Ectodermal cell (in vitro differentiated cells): ENCODE measurements at regions not wholly inside any gene's neighbourhood (a gene's known extent, or its start where the extent isn't known, plus 50 kb on each side); places are given as distances from the start of the nearest gene placed in this dataset.

ENCODE experiments used
- H3K27ac ChIP-seq: 2 replicates; pipeline ENCODE4 v1.7.0; 2013; ENCODE audit warnings: mild to moderate bottlenecking, low read depth, low read length; ENCODE audit not compliant: insufficient read depth, poor library complexity, severe bottlenecking
- H3K27me3 ChIP-seq: 2 replicates; pipeline ENCODE4 v1.7.0; 2013; ENCODE audit warnings: mild to moderate bottlenecking, low read length; ENCODE audit not compliant: insufficient read depth, control insufficient read depth, poor library complexity, severe bottlenecking
- H3K36me3 ChIP-seq: one replicate; pipeline ENCODE4 v1.7.0; 2013; ENCODE audit warnings: low read length; ENCODE audit not compliant: control insufficient read depth, insufficient read depth
- H3K4me1 ChIP-seq: one replicate; pipeline ENCODE4 v1.7.0; 2013; ENCODE audit warnings: low read length; ENCODE audit not compliant: control insufficient read depth, insufficient read depth
- H3K4me3 ChIP-seq: 2 replicates; pipeline ENCODE4 v1.7.0; 2013; ENCODE audit warnings: low read depth, low read length, control low read depth; ENCODE audit not compliant: insufficient read depth
- H3K9me3 ChIP-seq: 2 replicates; pipeline ENCODE4 v1.7.0; 2013; ENCODE audit warnings: mild to moderate bottlenecking, low read length, moderate library complexity; ENCODE audit not compliant: control insufficient read depth
- WGBS, 2 experiments: methylation state at CpG; one replicate each; pipeline ENCODE4 v1.1.7; 2013; ENCODE audit warnings: missing lambda C conversion rate in 2 of 2; 5-methylcytosine and 5-hydroxymethylcytosine counted together

DNA sequence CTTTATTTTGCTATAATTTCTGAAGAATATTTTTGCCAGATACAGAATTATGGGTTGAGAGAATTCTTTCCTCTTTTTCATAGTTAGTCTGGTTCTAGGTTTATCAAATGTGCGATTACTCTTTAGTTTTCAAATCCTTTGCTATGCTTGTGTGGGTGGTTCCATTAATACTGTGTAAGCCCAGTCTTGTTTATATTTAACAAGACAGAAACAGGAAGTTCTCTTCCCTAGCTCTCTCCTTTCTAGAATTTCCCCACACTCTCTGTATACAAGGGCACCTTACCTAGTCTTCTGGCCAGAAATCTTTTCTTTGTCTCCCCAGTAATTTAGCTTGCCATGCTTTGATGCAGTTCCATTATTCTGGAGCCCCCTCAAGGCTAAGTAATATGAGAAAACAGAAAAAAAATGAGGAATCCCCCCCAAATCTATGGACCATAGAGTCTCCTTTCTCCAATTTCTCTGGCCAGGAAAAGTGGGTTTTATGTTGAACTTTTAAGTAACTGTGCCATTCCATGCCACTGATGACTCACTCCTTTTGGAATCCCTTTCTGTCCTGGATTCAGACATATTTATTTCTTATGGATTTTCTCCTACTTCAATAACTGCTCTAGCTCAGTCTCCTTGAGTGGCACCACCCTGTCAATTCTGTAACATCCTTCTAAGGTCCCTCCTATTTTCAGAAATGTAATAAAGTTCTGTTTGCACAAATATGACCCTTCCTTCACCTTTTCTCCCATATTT lies 1714.1 kb downstream of the EFNA5 start:
- Histone ChIP-seq H3K36me3 (no peaks in the 10 kb centered on the region), H3K27ac (no peak overlapping the region), H3K9me3 (no peaks in the 10 kb centered on the region), H3K4me3 (no peak overlapping the region), H3K27me3 (no peaks in the 10 kb centered on the region), H3K4me1 (no peaks in the 10 kb centered on the region)
- WGBS, 2 experiments = 86% methylated on average over 1 of the region's 1 CpG; no CpG with 5 or more reads in 1 of the 2 experiments

DNA sequence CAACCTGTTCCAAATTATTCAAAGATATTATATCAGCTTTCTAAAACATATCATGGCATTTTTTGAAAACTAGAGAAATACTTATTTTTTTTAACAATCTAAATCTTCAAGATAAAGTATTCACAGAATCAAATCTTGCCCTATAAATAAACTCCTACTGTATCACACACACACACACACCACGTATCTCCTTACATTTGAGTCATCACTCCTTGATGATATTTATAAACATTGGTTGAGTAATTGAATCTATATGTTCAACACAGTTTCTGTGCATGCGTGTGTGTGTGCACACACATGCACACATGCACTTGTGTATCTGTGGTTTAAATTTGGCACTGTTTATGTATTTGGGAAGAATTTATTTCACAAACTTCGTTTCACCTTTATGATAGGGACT lies 1716.4 kb downstream of the EFNA5 start:
- H3K9me3 ChIP-seq = no peaks in the 10 kb centered on the region
- no peaks in the 10 kb centered on the region for H3K36me3 ChIP-seq
- no peak overlapping the region for H3K4me3 ChIP-seq
- no peaks in the 10 kb centered on the region for H3K27me3 ChIP-seq
- H3K4me1 ChIP-seq = no peaks in the 10 kb centered on the region
- WGBS, 2 experiments = 95 to 100% methylated on average over 2 to 3 of the region's 3 CpGs
- H3K27ac ChIP-seq = no peak overlapping the region

DNA sequence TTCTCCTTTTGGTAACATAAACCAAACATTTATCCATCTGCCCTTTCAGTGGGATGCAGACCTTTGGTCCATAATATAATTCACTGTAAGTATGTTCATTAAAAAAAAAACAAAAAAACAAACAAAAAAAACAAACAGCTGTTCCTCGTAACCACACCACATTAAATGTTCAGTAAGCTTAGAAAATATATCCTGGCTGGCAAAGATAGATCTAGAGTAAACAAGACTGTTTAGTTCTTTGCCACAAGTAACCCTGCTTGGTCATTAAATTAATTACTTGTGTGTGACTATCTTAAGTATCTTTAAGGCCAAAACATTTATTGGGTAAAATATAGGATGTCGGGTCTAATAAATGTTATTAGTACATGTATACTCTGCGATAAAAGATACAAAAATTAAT lies 1717.1 kb downstream of the EFNA5 start:
- H3K36me3 ChIP-seq = no peaks in the 10 kb centered on the region
- no peaks in the 10 kb centered on the region for H3K4me1 ChIP-seq

DNA sequence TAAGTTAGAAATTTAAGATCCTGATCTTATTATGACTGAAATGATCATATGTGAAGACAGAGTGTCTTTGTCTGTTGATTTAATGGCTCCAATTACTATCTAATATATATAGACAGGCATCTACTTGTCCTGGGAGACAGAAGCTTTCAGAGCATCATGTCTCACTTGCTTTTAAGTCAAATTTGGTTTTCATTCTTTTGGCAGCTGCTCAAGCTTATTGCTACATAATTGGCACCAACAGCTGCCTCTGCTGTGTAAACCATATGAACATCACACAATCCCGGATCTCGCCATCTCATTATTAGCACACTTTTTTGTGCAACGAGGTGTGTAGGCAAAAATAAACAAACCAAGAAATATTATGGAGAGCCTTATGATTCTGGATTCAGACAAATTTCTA lies 1717.9 kb downstream of the EFNA5 start:
- Histone ChIP-seq H3K4me1 (no peaks in the 10 kb centered on the region), H3K27ac (no peak overlapping the region), H3K36me3 (no peaks in the 10 kb centered on the region), H3K4me3 (no peak overlapping the region), H3K9me3 (no peaks in the 10 kb centered on the region), H3K27me3 (no peaks in the 10 kb centered on the region)
- WGBS, 2 experiments = 89 to 93% methylated on average over 3 of the region's 3 CpGs

More for the DNA sequence above, 1717.1 kb downstream of the EFNA5 start:
- H3K27ac ChIP-seq = no peak overlapping the region
- WGBS, 2 experiments = 100% methylated on average over 1 of the region's 3 CpGs; no CpG with 5 or more reads in 1 of the 2 experiments
- H3K4me3 ChIP-seq = no peak overlapping the region
- no peaks in the 10 kb centered on the region for H3K27me3 ChIP-seq
- H3K9me3 ChIP-seq = no peaks in the 10 kb centered on the region

- 92 to 95% methylated on average over 2 of the region's 2 CpGs for WGBS, 2 experiments
- no peak overlapping the region for H3K27ac ChIP-seq
- no peaks in the 10 kb centered on the region for H3K36me3 ChIP-seq
- H3K4me3 ChIP-seq = no peak overlapping the region
- no peaks in the 10 kb centered on the region for H3K27me3 ChIP-seq
- no peaks in the 10 kb centered on the region for H3K4me1 ChIP-seq
- no peaks in the 10 kb centered on the region for H3K9me3 ChIP-seq
Observed at GRCh38 chr5:105947461-105947860, 1723.3 kb downstream of the EFNA5 start.

DNA sequence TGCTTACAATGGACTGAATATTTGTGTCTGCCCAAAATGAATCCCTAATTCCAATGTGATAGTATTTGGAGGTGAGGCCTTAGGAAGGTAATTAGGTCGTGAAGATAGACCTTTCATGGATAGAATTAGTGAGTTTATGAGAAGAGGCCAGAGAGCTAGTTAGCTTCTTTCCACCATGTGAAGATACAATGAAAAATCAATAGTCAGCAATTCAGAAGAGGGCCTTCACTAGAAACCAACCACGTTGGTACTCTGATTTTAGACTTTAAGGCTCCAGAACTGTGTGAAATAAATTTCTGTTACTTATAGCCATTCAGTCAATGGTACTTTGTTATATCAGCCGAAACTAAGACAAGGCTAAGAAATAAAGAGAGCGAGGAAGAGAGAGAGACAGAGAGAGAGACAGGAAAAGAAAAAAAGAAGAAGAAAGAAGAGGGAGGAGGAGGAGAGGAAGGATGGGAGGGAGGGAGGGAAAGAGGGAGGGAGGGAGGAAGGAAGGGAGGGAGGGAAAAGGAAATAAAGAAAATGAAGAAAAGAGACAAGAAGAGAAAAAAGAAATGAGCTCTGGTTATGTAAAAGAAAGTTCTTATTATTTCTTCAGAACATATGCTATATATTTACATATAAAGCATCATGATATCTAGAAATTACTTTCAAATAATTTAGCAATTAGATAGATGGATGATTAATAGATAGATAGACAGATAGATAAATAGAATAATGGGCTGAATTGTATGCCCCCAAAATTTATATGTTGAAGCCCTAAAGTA lies 1725.3 kb downstream of the EFNA5 start:
- 95 to 96% methylated on average over 4 of the region's 4 CpGs for WGBS, 2 experiments

GRCh38 chr5:105940181-105940580 lies 1730.6 kb downstream of the EFNA5 start:
- H3K9me3 ChIP-seq = no peaks in the 10 kb centered on the region
- no peak overlapping the region for H3K27ac ChIP-seq
- no peaks in the 10 kb centered on the region for H3K27me3 ChIP-seq
- H3K4me1 ChIP-seq = no peaks in the 10 kb centered on the region
- no peaks in the 10 kb centered on the region for H3K36me3 ChIP-seq
- no peak overlapping the region for H3K4me3 ChIP-seq

More for the DNA sequence above, 1725.3 kb downstream of the EFNA5 start:
- no peak overlapping the region for H3K4me3 ChIP-seq
- no peaks in the 10 kb centered on the region for H3K4me1 ChIP-seq
- H3K9me3 ChIP-seq = no peaks in the 10 kb centered on the region
- no peaks in the 10 kb centered on the region for H3K36me3 ChIP-seq
- H3K27ac ChIP-seq = no peak overlapping the region
- no peaks in the 10 kb centered on the region for H3K27me3 ChIP-seq

GRCh38 chr5:105934171-105934570 lies 1736.6 kb downstream of the EFNA5 start:
- H3K36me3 ChIP-seq = no peaks in the 10 kb centered on the region
- H3K4me1 ChIP-seq = no peaks in the 10 kb centered on the region
- H3K9me3 ChIP-seq = no peaks in the 10 kb centered on the region
- H3K27me3 ChIP-seq = no peaks in the 10 kb centered on the region
- no peak overlapping the region for H3K4me3 ChIP-seq
- no peak overlapping the region for H3K27ac ChIP-seq

DNA sequence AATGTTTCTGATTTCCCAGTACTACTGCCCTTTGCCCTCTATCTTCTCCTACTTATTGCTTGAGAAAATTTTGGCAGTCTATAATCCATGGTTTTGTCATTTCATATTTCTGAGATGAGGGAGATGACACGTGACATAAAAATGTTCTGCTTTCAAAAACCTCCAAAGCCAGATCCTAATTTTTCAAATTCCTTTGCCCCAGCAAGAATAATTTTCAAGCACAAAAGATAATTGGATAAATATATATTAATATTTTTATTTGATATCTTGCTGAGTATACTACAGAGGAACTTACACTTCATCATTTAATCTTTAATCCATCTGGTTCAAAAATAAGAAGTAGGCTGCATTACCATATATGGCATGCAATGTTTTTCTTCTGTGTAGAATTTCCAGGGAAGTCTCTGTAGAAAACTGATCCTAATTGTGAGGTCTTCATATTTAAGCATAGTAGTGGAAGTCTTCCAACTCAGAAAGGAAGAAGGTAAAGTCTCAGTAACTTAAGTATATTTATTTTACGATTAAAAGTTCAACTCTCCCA lies 1738.8 kb downstream of the EFNA5 start:
- Histone ChIP-seq H3K27me3 (no peaks in the 10 kb centered on the region), H3K4me3 (no peak overlapping the region), H3K36me3 (no peaks in the 10 kb centered on the region), H3K9me3 (no peaks in the 10 kb centered on the region), H3K27ac (no peak overlapping the region), H3K4me1 (no peaks in the 10 kb centered on the region)
- WGBS, 2 experiments = 100% methylated on average over 1 of the region's 2 CpGs; no CpG with 5 or more reads in 1 of the 2 experiments

DNA sequence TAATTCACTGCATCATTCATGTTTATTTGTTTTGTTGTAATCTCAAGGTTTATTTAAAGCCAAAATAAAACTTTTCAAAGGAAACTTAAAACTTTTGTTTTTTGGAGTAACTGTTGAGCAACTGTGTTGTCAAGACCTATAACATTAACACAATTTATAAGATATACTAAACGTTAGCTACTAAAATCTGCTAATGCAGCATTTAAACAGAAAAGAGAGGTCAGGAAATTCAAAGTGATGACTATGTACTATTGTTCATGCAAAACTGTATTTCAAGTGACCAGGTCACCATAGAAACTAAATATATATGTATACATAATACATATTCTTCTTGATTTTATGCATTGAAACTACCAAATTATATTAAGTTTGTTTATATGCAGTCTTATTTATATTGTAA lies 1740.9 kb downstream of the EFNA5 start:
- Histone ChIP-seq H3K36me3 (no peaks in the 10 kb centered on the region), H3K4me3 (no peak overlapping the region), H3K4me1 (no peaks in the 10 kb centered on the region), H3K27me3 (no peaks in the 10 kb centered on the region), H3K27ac (no peak overlapping the region), H3K9me3 (no peaks in the 10 kb centered on the region)
- 83% methylated on average over 1 of the region's 1 CpG; no CpG with 5 or more reads in 1 of the 2 experiments for WGBS, 2 experiments
